Cardiac muscle cell (in vitro differentiated cells and primary cell): ENCODE measurements at regions not wholly inside any gene's neighbourhood (a gene's known extent, or its start where the extent isn't known, plus 50 kb on each side); places are given as distances from the start of the nearest gene placed in this dataset.

Source experiments
- DNase-seq, 2 donors: peaks; one replicate each; pipeline versions ENCODE4 v3.0.0 to v3.0.0-alpha.2; 2010 to 2017; ENCODE audit warnings: low read depth in 1 of 2, low spot score in 1 of 2
- H3K27ac ChIP-seq: fragments of 200-600 bp; sonication (generic); 2 replicates; pipeline ENCODE4 v1.5.1; 2016
- H3K27me3 ChIP-seq: fragments of 200-600 bp; sonication (generic); 2 replicates; pipeline ENCODE4 v1.6.0; 2016; ENCODE audit warnings: control low read depth
- H3K36me3 ChIP-seq: fragments of 200-600 bp; sonication (generic); 2 replicates; pipeline ENCODE4 v1.5.1; 2016; ENCODE audit warnings: control low read depth
- H3K4me1 ChIP-seq: fragments of 200-600 bp; sonication (generic); 2 replicates; pipeline ENCODE4 v1.8.1; 2017; ENCODE audit warnings: low read depth, mild to moderate bottlenecking, mixed run types
- H3K4me3 ChIP-seq: fragments of 200-600 bp; sonication (generic); 2 replicates; pipeline ENCODE4 v1.5.1; 2016; ENCODE audit warnings: mild to moderate bottlenecking
- H3K9me3 ChIP-seq: fragments of 200-600 bp; sonication (generic); 2 replicates; pipeline ENCODE4 v1.5.1; 2017; ENCODE audit warnings: low read depth, mild to moderate bottlenecking, control low read depth
- CTCF ChIP-seq: IDR thresholded peaks from 2 replicates; pipeline ENCODE4 v1.5.1; 2012; ENCODE audit warnings: low read depth, mild to moderate bottlenecking, low read length

- Histone ChIP-seq H3K4me3 (no peak overlapping the region), H3K27me3 (no peaks in the 10 kb centered on the region), H3K36me3 (no peaks in the 10 kb centered on the region), H3K4me1 (peaks cover 7% of the 10 kb centered on the region), H3K27ac (no peak overlapping the region), H3K9me3 (no peaks in the 10 kb centered on the region)
- no peak for TF ChIP-seq CTCF
- no peak for DNase-seq
These were observed 133.0 kb downstream of the ASB7 start for GRCh38 chr15:100735129-100736053.

- peaks cover 4% of the 10 kb centered on the region for H3K4me1 ChIP-seq
- H3K27ac ChIP-seq: no peak overlapping the region
- no peak for DNase-seq
- no peaks in the 10 kb centered on the region for H3K27me3 ChIP-seq
- H3K4me3 ChIP-seq: no peak overlapping the region
- no peak for TF ChIP-seq CTCF
- no peaks in the 10 kb centered on the region for H3K9me3 ChIP-seq
- no peaks in the 10 kb centered on the region for H3K36me3 ChIP-seq
These were observed 134.8 kb downstream of the ASB7 start for GRCh38 chr15:100737214-100737613.

GRCh38 chr15:100738614-100739013 lies 136.2 kb downstream of the ASB7 start:
- no peak for TF ChIP-seq CTCF
- Histone ChIP-seq H3K4me1 (no peaks in the 10 kb centered on the region), H3K27ac (no peak overlapping the region), H3K36me3 (no peaks in the 10 kb centered on the region), H3K27me3 (no peaks in the 10 kb centered on the region), H3K4me3 (no peak overlapping the region), H3K9me3 (no peaks in the 10 kb centered on the region)
- no peak for DNase-seq

DNA sequence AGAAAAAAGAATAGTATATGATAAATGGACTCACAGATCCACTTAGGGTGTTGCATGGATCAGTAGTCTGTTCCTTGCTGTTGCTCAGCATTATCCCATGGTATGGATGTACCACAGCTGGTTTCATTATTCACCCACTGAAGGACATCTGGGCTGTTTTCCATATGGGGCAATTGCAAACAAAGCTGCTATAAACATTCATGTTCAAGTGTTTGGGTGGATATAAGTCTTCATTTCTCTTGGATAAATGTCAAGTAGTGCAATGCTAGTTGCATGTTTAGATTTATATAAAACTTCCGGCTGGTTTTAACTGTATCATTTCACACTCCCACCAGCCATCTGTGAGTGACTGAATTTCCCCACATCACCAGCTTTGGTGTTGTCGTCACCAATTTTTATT lies 137.7 kb downstream of the ASB7 start:
- Histone ChIP-seq H3K4me1 (no peaks in the 10 kb centered on the region), H3K9me3 (no peaks in the 10 kb centered on the region), H3K27me3 (no peaks in the 10 kb centered on the region), H3K27ac (no peak overlapping the region), H3K36me3 (no peaks in the 10 kb centered on the region), H3K4me3 (no peak overlapping the region)
- TF ChIP-seq CTCF: no peak
- peak in 1 of 2 donors; percentile 43 for DNase-seq

GRCh38 chr15:100751585-100751984 lies 128.0 kb upstream of the ALDH1A3 start:
- no peaks in the 10 kb centered on the region for H3K9me3 ChIP-seq
- H3K27ac ChIP-seq: no peak overlapping the region
- no peak for DNase-seq
- H3K4me1 ChIP-seq: no peaks in the 10 kb centered on the region
- H3K4me3 ChIP-seq: no peak overlapping the region
- TF ChIP-seq CTCF: no peak
- no peaks in the 10 kb centered on the region for H3K27me3 ChIP-seq
- no peaks in the 10 kb centered on the region for H3K36me3 ChIP-seq
